ENCODE measurements at regions not wholly inside any gene's neighbourhood (a gene's known extent, or its start where the extent isn't known, plus 50 kb on each side); places are given as distances from the start of the nearest gene placed in this dataset.

GRCh38 chr13:21964686-21965085, 293.8 kb downstream of the FGF9 start:
- H3K4me3 ChIP-seq (ENCODE audit: low read length, poor library complexity, severe bottlenecking) = no peak overlapping the region
- H2AFZ ChIP-seq (ENCODE audit: low read length) = no peak overlapping the region
- no peak overlapping the region for H3K9ac ChIP-seq (ENCODE audit: low read depth, low read length, poor library complexity, severe bottlenecking)
- no peaks in the 10 kb centered on the region for H3K9me2 ChIP-seq (replicated peaks; ENCODE audit: low read depth, low read length)
- H3K36me3 ChIP-seq (ENCODE audit: insufficient read depth, low read length) = no peaks in the 10 kb centered on the region
- H3K27me3 ChIP-seq (ENCODE audit: insufficient read depth, low read length, poor library complexity, severe bottlenecking) = no peaks in the 10 kb centered on the region
- H3F3A ChIP-seq (ENCODE audit: low read depth) = no peaks in the 10 kb centered on the region
- no peaks in the 10 kb centered on the region for H4K20me1 ChIP-seq (ENCODE audit: insufficient read depth, low read length, poor library complexity, severe bottlenecking)
- no peak overlapping the region for H3K4me2 ChIP-seq (ENCODE audit: low read depth, low read length, poor library complexity, severe bottlenecking)
- peaks cover 24% of the 10 kb centered on the region for H3K4me1 ChIP-seq (ENCODE audit: insufficient read depth, low read length, poor library complexity, severe bottlenecking)
- no peaks in the 10 kb centered on the region for H3K79me2 ChIP-seq (ENCODE audit: insufficient read depth, low read length)
- H3K9me3 ChIP-seq (ENCODE audit: insufficient read depth, low read depth, low read length) = no peaks in the 10 kb centered on the region
- TF ChIP-seq, protein P1, sequence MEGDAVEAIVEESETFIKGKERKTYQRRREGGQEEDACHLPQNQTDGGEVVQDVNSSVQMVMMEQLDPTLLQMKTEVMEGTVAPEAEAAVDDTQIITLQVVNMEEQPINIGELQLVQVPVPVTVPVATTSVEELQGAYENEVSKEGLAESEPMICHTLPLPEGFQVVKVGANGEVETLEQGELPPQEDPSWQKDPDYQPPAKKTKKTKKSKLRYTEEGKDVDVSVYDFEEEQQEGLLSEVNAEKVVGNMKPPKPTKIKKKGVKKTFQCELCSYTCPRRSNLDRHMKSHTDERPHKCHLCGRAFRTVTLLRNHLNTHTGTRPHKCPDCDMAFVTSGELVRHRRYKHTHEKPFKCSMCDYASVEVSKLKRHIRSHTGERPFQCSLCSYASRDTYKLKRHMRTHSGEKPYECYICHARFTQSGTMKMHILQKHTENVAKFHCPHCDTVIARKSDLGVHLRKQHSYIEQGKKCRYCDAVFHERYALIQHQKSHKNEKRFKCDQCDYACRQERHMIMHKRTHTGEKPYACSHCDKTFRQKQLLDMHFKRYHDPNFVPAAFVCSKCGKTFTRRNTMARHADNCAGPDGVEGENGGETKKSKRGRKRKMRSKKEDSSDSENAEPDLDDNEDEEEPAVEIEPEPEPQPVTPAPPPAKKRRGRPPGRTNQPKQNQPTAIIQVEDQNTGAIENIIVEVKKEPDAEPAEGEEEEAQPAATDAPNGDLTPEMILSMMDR (conservative IDR thresholded peaks at IDR 0.05; ENCODE audit: low read length) = no peak
- TF ChIP-seq EZH2phosphoT487 (IDR thresholded peaks at IDR 0.05; ENCODE audit: borderline replicate concordance) = no peak

DNA sequence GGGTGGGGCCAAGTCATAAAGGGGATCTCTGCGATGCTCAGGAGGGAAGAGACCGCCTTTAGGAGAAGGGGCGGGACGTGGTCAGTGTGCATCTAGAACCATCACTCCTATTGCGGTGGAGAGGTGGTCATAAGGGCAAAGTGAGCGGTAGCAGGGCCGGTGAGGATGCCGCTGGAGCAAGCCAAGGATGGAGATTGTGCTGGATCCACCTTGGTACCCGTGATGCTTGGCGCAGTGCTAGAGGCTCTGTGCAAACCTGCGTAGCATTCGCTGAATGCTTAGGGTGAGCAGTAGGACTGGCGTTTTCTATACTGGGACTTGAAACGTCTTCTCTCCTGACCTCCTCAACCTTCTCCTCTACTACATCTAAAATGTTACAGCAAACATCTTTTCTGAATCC, 294.2 kb downstream of the FGF9 start:
- Histone ChIP-seq H3K4me2 (ENCODE audit: low read depth, low read length, poor library complexity, severe bottlenecking) (peak overlapping the region; percentile 40), H3K9ac (ENCODE audit: low read depth, low read length, poor library complexity, severe bottlenecking) (peak overlapping the region; percentile 24), H2AFZ (ENCODE audit: low read length) (no peak overlapping the region), H3K4me3 (ENCODE audit: low read length, poor library complexity, severe bottlenecking) (no peak overlapping the region), H3K79me2 (ENCODE audit: insufficient read depth, low read length) (no peaks in the 10 kb centered on the region), H3K36me3 (ENCODE audit: insufficient read depth, low read length) (no peaks in the 10 kb centered on the region), H3K9me2 (replicated peaks; ENCODE audit: low read depth, low read length) (no peaks in the 10 kb centered on the region), H3K4me1 (ENCODE audit: insufficient read depth, low read length, poor library complexity, severe bottlenecking) (peaks cover 24% of the 10 kb centered on the region), H4K20me1 (ENCODE audit: insufficient read depth, low read length, poor library complexity, severe bottlenecking) (no peaks in the 10 kb centered on the region), H3K9me3 (ENCODE audit: insufficient read depth, low read depth, low read length) (no peaks in the 10 kb centered on the region), H3K27me3 (ENCODE audit: insufficient read depth, low read length, poor library complexity, severe bottlenecking) (no peaks in the 10 kb centered on the region), H3F3A (ENCODE audit: low read depth) (no peaks in the 10 kb centered on the region)
- TF ChIP-seq EZH2phosphoT487 (IDR thresholded peaks at IDR 0.05; ENCODE audit: borderline replicate concordance) = no peak
- TF ChIP-seq, protein P1 (conservative IDR thresholded peaks at IDR 0.05; ENCODE audit: low read length) = no peak

- Histone ChIP-seq H3K4me2 (ENCODE audit: low read depth, low read length, poor library complexity, severe bottlenecking) (peak overlapping the region; percentile 40), H3K4me1 (ENCODE audit: insufficient read depth, low read length, poor library complexity, severe bottlenecking) (peaks cover 24% of the 10 kb centered on the region), H4K20me1 (ENCODE audit: insufficient read depth, low read length, poor library complexity, severe bottlenecking) (no peaks in the 10 kb centered on the region), H3K79me2 (ENCODE audit: insufficient read depth, low read length) (no peaks in the 10 kb centered on the region), H3K27me3 (ENCODE audit: insufficient read depth, low read length, poor library complexity, severe bottlenecking) (no peaks in the 10 kb centered on the region), H3K9ac (ENCODE audit: low read depth, low read length, poor library complexity, severe bottlenecking) (peak overlapping the region; percentile 24), H3K36me3 (ENCODE audit: insufficient read depth, low read length) (no peaks in the 10 kb centered on the region), H3F3A (ENCODE audit: low read depth) (no peaks in the 10 kb centered on the region), H3K4me3 (ENCODE audit: low read length, poor library complexity, severe bottlenecking) (peak overlapping the region; percentile 1), H3K9me3 (ENCODE audit: insufficient read depth, low read depth, low read length) (no peaks in the 10 kb centered on the region), H2AFZ (ENCODE audit: low read length) (no peak overlapping the region), H3K9me2 (replicated peaks; ENCODE audit: low read depth, low read length) (no peaks in the 10 kb centered on the region)
- TF ChIP-seq, protein P1 (conservative IDR thresholded peaks at IDR 0.05; ENCODE audit: low read length) = no peak
- TF ChIP-seq EZH2phosphoT487 (IDR thresholded peaks at IDR 0.05; ENCODE audit: borderline replicate concordance) = no peak
These were observed 295.1 kb downstream of the FGF9 start for GRCh38 chr13:21966014-21966413.
